Neural cell (in vitro differentiated cells): ENCODE measurements at regions not wholly inside any gene's neighbourhood (a gene's known extent, or its start where the extent isn't known, plus 50 kb on each side); places are given as distances from the start of the nearest gene placed in this dataset.

Experiments used
- CTCF ChIP-seq: fragments of 450-650 bp; IDR thresholded peaks from 2 replicates; pipeline ENCODE4 v1.5.1; 2014; ENCODE audit warnings: antibody characterized with exemption, mild to moderate bottlenecking, moderate library complexity; ENCODE audit not compliant: poor library complexity, severe bottlenecking
- EP300 ChIP-seq: fragments of 450-650 bp; conservative IDR thresholded peaks from 2 replicates; pipeline ENCODE4 v1.6.1; 2014; ENCODE audit warnings: antibody characterized with exemption, mild to moderate bottlenecking, moderate library complexity; ENCODE audit not compliant: poor library complexity, severe bottlenecking
- EZH2 ChIP-seq: fragments of 200-600, 300-800 bp; shearing (Covaris generic), sonication (generic); IDR thresholded peaks from 2 replicates; pipeline ENCODE4 v1.6.1; 2014; ENCODE audit warnings: antibody characterized with exemption, low read length, borderline replicate concordance, mild to moderate bottlenecking; ENCODE audit not compliant: insufficient read depth, poor library complexity, severe bottlenecking
- POLR2AphosphoS5 ChIP-seq: IDR thresholded peaks from 2 replicates; pipeline ENCODE4 v1.6.1; 2012
- RAD21 ChIP-seq: fragments of 450-650 bp; conservative IDR thresholded peaks from 2 replicates; pipeline ENCODE4 v1.6.1; 2014; ENCODE audit warnings: antibody characterized with exemption, mild to moderate bottlenecking, moderate library complexity
- REST ChIP-seq: IDR thresholded peaks from 2 replicates; pipeline ENCODE4 v1.6.1; 2012; ENCODE audit warnings: borderline replicate concordance

- TF ChIP-seq CTCF (no peak), RAD21 (no peak), REST (no peak), EP300 (no peak), EZH2 (no peak), POLR2AphosphoS5 (no peak)
These were observed 147.8 kb downstream of the SLITRK6 start for GRCh38 chr13:85651440-85651839.
